GM18508 (cell line): ENCODE measurements at regions not wholly inside any gene's neighbourhood (a gene's known extent, or its start where the extent isn't known, plus 50 kb on each side); places are given as distances from the start of the nearest gene placed in this dataset.
"Not testable (repeated sequence)": the region's sequence is repeated elsewhere in the genome, so short reads cannot be mapped to it uniquely, and the experiment has no call there.

Experiments
- ATAC-seq: cut with Tn5 transposase; IDR thresholded peaks from one replicate; pipeline ENCODE4 v1.9.1; 2021; ENCODE audit warnings: moderate number of reproducible peaks; ENCODE audit not compliant: insufficient read depth, unreplicated experiment

DNA sequence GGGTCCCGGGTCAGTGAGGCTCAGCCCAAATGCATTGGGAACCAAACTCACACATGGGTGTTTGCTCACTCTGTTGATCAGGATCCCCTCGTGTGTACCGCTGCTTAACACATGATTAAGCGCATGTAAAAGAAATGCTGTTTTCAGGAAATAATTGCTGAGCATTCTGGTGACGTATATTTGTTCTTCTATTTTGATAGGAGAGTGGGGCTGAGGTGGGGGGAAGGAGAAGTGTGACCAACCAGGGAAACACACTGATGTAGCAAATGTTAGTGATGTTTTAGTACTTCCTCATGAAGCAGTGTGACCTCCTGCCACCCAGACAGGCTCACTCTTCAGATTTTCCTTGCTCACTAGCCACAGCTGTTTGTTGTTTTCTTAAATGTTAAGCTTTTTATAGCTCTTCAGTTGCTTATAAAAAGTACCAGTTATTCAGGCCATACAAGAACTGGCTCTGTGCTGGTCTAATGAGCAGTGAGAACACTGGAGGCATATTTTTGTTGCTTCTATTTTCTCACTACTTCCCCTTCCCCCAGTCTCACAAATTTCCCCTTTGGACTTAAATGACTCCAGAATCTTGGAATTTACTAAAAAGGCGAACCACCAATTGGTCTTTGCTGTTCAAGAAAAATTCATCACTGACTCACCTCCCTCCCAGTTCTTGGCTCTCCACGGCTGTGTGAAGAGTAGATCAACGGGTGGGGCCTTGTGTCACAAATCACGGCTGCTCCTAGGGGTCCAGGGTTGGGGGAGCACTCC, 79.2 kb upstream of the BACH2 start:
- no peak for ATAC-seq

DNA sequence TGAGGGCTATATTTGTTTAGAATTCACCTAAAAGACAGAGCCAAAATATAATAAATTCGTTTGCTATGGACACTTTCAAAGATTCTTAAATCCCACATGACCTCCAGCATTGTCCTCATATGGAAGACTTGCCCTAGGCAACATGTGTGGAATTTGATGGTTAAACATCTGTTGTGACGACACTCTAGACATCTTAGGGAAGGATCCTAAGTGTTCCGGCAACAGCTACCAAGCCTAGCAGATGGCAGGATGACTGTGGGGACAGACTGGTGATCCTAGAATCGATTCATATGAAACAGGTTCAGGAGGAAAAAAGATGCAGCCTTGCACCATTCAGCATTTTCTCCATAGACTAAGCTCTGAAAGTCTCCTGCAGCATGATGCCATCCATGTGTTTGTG, 77.6 kb upstream of the BACH2 start:
- ATAC-seq: no peak

DNA sequence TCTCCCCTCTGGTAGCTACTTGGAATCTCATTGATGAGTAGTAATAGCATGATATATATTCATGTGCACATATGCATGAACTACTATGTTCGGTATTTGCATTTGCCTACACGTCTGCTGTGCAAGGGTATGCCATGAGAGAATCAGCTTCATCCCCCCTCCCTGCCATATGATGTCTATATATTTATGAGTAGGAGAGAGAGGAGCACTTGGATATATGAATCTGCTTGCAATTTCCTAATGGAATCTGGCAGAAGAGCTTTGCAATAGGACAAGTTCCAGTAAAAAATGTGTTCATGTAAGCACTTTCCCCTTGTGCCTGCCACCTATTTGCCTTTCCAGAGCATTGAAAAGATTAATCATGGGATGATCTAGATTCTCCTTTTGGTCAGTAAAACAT, 76.2 kb upstream of the BACH2 start:
- no peak for ATAC-seq

DNA sequence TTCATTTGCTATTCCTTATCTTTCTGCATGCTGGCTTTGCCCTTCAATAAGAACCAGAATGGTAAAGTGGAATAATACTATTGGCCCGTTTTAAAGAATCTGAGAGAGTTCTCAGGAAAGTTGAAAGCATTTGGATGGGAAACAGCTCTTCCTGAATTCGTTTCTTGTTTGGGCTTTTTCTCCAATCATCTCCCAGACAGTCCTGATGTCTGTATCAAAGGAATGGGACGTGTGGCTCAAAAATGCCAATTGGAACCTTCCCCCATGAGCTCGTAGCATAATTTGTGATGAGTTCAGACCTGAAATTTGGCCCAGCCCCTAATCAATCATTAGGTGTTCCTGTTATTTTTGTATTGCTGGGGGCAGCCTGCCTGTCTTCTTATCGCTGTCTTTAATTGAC, 75.8 kb upstream of the BACH2 start:
- ATAC-seq: no peak

DNA sequence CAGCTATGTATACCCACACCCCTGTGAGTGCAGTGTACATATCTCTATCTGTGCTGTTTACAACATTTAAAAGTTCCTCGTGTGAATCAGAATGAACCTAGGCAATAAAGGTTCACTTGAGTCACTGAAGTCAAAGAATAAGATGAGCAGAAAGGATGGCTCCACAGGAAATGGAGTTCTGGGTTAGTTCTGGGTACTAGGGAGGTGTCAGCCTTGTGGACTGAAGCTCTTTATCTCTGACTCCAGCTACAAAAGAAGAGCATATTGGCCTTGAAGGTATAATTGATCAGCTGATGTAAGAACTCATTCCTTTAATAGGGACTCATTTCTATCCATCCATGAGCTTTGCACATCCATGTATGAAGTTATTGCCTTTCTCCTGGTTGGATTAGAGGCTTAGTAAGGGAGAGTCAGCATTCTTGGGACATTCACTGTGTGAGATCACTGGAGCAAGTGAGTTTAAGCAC, 73.9 kb upstream of the BACH2 start:
- ATAC-seq: no peak

DNA sequence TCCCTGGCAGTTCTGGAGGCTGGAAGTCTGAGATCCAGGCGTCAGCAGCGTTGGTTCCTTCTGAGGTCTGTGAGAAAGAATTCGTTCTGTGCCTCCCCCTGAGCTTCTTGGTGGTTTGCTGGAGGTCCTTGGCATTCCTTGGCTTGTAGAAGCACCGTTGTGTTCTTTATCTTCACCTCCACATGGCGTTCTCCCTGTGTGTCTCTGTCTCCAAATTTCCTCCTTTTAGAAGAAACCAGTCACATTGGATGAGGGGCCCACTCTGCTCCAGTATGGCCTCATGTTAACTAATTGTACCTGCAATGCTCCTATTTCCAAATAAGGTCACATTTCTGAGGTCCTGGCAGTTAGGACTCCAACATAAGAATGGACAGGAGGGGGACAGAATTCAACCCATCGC, 73.0 kb upstream of the BACH2 start:
- no peak for ATAC-seq

DNA sequence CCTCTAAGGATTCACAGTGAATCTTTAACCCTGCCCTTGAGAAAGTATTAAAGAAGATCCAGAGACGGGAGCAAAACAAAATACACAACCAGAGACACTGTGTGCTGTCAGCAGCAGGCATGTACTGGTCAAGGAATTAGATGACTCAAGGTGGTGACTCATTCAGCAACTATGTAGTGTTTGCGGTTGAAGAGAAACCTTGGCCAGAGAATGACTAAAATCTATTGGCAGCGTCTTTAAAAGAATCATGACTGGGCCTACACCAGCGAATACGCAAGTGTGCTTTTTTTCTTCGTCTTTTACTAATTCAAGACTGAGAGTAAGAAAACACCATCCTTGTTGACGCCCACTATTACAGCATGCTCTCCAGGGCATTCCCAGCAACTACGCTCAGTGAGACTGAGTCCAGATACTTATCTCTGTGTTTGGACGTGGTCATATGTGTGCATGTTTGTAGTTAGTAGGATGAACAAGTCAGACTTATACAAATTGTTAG, 72.4 kb upstream of the BACH2 start:
- ATAC-seq: peak; percentile 99

DNA sequence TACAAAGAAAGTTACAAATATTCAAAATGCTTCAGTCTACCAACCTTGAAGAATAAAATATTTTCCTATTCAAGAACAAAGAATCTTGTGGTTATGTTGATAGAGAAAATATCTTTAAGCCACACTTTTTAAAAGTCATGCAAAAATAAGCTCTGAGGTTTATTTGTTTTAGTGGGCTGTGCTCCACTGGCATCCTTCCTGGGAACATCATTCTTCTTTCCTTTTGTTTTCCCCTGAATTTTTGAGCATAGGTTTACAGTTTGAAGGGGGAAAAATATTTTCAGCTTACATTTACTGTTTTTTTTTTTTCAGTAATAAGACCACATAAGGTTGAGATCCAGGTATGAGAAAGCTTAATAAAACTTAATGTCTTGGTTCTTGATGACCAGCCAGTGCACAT, 72.0 kb upstream of the BACH2 start:
- no peak for ATAC-seq

DNA sequence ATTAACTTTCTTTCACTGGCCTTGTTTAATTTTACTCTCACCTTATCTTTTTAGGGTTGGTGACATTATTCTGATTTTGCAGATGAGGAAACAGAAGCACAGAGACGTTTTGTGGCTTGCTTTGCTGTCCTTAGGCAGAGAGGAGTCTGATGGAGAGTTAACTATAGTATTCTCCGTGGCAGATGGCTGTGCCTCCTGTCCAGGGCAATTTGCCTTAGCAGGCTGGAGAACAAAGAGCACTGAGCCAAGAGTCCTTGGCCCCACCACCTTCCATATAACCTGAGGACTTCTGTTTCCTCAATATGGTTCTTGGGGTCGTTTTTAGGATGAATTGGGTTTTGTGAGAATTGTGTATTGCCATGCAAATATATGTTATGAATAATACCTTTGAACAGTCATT, 71.4 kb upstream of the BACH2 start:
- ATAC-seq: no peak

DNA sequence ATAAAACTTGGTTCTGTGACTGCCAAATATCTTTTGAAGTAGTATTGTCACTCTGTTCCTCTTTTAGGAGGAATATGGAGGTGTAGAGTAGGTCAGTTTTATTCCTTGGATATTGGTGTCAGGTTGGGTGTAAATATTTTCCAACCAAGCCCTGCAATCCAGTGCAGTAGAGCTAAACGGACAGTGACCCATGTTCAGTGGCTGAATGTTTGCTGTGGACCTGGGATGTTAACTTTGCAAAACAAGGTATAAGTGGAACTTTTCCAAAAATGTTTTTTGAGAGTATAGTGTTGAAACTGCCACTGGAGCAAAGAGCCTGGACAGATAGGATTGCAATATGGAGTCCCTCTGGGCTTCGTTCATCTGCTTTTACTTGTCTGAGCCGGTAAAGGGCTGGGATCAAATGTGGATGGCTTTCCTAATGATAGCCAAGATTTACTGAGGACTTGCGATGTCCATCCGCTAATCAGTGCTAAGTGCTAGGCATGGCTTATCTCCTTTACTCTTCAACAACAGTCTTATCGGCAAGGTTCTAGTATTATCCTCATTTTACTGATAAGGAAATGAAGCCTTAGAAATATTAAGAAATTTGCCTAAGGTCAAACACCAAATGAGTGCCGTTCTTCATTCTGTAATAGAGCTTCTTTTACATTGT, 69.0 kb upstream of the BACH2 start:
- ATAC-seq: no peak

DNA sequence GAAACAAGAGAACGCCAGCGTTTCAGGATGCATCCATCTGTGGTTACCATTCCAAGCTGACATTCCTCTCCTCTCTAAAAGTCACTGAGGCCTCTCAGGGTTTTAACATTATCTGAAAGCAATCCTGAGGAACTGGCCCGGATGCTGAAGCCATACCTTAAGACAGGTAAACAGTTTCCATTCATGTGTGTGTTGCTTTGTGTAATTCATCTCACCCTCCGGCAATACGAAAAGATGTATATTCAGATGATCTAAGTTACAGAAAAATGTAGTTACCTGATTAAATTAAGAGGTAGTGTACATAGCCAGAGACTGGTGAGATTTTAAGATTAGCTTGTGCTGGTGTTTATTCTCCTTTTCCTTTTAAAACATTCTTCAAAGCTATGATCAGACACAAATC, 68.4 kb upstream of the BACH2 start:
- ATAC-seq: no peak

DNA sequence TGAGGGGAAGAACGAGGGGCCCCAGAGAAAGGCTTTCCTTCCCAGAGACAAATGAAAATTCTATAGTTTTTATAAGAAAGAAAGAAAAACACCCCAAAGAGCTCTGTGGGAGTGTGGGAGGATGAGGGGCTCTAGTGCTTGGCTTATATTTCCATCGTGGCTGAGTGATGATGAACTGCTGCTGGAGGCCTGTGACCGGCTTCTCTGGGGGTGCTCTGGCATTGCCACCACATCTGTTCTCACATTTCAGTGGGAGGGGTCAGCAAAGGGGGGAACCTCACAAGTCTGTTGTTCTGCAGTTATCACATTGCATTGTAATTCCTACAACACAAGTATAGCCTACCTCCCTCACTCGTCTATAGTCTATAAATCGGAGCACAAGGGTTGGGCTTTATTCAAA, 67.6 kb upstream of the BACH2 start:
- ATAC-seq: no peak

DNA sequence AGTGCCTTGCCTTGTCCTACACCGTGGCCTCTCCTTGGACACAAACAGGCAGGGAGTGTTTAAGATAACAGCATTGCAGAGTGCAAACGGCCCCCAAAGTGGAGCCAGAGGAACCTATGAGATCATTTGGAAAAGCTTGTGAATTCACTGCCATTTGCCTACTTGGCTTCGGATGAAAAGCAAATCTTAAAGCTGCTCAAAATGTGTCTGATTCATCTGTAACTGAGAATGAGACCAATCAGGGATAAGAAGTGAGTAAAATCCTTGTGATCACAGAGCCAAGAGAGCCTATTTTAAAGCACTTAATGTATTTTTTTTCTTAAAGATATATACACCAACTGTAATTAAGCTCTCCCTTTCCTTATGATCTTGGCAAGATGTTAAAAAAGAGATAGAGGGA, 65.7 kb upstream of the BACH2 start:
- no peak for ATAC-seq

DNA sequence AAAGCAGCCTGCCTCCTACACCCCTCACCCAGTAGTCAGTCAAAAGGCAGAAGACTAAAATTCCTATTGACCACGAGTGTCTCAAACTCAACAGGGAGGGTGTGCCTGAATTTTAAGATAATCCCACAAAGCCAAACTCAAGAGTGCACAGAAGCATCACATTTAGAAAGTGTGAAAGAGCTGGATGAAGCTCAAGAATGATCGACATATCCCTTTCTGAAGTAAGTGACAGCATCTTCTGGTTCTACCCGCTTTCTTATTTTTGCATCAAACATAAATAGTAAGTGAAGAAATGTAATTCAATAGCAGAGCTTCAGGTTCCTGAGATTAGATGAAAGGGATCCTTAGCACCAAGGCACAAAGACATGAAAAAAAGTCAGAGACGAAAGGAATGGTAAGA, 64.5 kb upstream of the BACH2 start:
- ATAC-seq: no peak

DNA sequence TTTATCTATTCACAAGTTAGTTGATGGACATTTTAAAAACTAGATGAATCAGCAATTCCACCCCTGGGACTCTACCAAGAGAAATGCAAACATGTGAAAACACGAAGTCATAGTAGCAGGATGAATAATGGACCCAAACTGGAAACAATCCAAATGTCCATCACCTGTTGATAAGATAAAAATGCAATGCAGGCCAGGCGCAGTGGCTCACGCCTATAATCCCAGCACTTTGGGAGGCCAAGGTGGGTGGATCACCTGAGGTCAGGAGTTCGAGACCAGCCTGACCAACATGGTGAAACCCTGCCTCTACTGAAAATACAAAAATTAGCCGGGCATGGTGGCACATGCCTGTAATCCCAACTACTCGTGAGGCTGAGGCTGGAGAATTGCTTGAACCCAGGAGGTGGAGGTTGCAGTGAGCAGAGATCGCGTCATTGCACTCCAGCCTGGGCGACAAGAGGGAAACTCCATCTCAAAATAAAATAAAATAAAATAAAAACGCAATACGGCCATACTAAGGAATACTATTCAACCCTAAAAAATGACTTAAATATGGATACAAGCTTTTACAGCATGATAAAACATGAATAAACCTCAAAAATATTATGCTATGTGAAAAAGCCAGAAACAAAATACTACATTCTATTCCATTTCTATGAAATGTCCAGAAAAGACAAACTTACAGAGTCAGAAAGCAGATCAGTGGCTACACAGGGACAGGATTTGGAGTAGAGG, 61.6 kb upstream of the BACH2 start:
- not testable (repeated sequence) for ATAC-seq

DNA sequence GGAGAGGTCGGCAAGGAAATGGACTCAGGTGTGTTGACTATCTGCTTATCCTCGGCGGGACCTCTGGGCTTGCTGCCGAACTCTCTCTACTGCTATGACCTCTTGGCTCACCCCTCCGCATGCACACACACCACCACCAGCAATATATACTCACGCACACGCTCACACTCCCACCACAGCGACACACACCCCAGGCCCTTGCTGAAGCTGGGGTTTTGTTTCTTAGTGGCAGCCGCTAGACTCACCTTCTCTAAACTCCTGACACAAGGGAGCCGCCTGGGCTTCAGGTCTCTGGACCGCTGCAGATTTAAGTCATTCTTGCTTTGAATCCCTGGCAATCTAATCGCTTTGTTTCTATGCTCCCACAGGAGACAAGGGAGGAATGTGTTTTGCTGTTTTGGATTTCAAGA, 59.4 kb upstream of the BACH2 start:
- no peak for ATAC-seq

DNA sequence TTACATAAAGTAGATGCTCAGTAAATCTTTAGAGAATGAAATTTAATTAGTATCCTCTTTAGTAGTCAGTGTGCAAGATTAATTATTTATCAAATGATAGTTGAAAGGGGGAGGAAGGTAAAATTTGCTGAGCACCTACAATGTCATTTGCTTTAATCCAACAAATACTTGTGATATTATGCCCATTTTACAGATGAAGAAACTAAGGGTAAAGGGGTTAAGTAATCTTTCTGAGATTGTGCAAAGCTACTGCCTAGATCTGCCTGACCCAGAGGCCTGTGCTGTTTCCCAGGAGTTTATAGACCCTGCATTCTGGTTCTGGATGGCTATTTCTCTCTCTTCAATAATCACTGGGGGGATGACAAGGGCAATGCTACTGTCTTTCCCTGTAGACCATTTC, 58.3 kb upstream of the BACH2 start:
- ATAC-seq: no peak

DNA sequence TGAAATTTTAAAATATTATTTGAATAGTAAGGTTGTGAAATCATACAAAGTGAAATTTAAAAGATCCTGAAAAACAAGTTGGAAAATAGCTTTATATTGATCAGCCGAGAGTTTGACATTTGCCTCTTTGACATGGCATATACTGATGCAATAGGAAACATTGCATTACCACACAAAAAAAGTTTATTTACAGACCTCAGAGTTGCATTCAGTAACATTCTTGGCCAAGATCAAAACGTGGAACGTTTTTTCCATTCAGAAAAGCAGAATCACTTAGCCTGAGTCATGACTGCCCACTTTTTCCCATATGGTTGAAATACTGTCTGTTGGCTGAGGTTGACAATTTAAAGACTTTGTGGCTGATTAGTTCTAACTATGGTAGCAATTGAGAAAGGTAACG, 55.1 kb upstream of the BACH2 start:
- ATAC-seq: no peak

DNA sequence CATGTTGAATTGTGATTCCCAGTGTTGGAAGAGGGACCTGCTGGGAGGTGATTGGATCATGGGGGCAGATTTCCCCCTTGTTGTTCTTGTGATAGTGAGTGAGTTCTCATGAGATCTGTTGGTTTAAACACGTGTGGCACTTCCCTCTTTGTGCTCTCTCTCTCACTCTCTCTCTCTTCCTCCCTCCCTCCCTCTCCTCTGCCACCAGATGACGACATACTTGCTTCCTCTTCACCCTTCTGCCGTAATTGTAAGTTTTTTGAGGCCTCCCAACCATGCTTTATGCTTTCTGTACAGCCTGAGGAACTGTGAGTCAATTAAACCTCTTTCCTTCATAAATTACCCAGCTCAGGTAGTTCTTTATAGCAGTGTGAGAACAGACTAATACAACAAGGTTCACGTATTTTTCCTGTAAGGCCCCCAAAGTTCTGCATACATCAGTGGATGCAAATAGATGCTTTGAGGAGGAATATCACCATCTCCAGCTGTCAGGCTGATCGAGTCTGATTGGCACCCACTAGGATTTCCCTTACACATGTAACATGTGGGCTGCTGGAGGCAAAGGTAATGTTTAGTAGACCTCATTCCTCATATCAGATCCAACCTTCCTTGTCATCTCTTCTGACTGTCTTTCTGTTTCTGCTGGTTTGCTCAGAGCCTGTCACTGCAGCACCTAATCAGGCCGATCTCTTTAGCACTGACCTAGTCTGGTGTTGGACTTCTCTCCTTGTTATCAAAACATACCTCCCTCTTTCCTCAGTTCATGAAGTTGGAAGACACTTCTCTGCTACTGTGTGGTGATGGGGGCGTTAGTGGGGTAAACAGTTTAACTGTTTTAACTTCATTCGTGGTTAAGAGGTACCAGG, 54.3 kb upstream of the BACH2 start:
- no peak for ATAC-seq

DNA sequence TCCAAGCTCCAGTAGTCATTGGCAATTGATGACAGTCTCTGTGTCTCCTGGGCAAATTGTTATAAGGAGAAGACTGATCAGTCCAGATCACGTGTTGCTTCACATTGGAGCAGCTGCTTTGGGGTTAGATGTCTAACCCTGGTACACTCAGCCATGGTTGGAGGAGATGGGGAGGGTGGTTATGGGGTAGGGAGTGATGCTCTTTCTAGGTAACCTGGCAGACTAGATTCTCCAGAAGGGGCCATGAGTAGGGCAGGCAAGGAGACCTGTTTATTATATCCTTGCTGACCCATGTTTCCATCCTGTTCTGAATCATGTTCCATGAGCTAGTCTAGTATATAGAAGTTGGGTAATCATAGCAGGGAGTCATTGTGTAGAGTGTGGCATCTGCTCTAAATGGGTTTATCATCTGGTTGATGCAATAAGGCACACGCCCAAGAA, 50.8 kb upstream of the BACH2 start:
- ATAC-seq: no peak
